SU-DHL-6 (cell line): ENCODE measurements at regions not wholly inside any gene's neighbourhood (a gene's known extent, or its start where the extent isn't known, plus 50 kb on each side); places are given as distances from the start of the nearest gene placed in this dataset.

Experiments used
- CTCF ChIP-seq: fragments of 200-600 bp; sonication (generic); IDR thresholded peaks from one replicate; pipeline ENCODE4 v1.5.1; 2017; ENCODE audit warnings: antibody characterized with exemption, mild to moderate bottlenecking, low read length, moderate library complexity; ENCODE audit not compliant: insufficient read depth, poor library complexity, severe bottlenecking
- EZH2phosphoT487 ChIP-seq: fragments of 200-600 bp; sonication (generic), shearing (Covaris generic); conservative IDR thresholded peaks from 2 replicates; pipeline ENCODE4 v1.6.1; 2018; ENCODE audit warnings: mild to moderate bottlenecking, antibody characterized with exemption, low read length, moderate library complexity, mixed read lengths

GRCh38 chr4:180810581-180810980, 1432.6 kb upstream of the TENM3 start:
- TF ChIP-seq CTCF, result no peak
- no peak for TF ChIP-seq EZH2phosphoT487
